ENCODE measurements at regions not wholly inside any gene's neighbourhood (a gene's known extent, or its start where the extent isn't known, plus 50 kb on each side); places are given as distances from the start of the nearest gene placed in this dataset.

GRCh38 chr12:126998747-126999285 lies 1268.2 kb upstream of the TMEM132C start:
- no peak for TF ChIP-seq TEAD4 (IDR thresholded peaks at IDR 0.05)
- no peak for TF ChIP-seq NFIC (IDR thresholded peaks at IDR 0.05)
- TF ChIP-seq TAF1 (IDR thresholded peaks at IDR 0.05; ENCODE audit: low read depth): no peak
- TF ChIP-seq ZBTB7A (IDR thresholded peaks at IDR 0.05; ENCODE audit: low read depth): no peak
- TF ChIP-seq RAD21 (IDR thresholded peaks at IDR 0.05; ENCODE audit: low read depth): no peak
- TF ChIP-seq CEBPB (IDR thresholded peaks at IDR 0.05): no peak
- no peak for TF ChIP-seq EP300 (IDR thresholded peaks at IDR 0.05; ENCODE audit: borderline replicate concordance)
- no peak for TF ChIP-seq CREB1 (IDR thresholded peaks at IDR 0.05; ENCODE audit: low read depth)
- TF ChIP-seq EGR1 (IDR thresholded peaks at IDR 0.05): no peak
- TF ChIP-seq FOXM1 (IDR thresholded peaks at IDR 0.05; ENCODE audit: borderline replicate concordance, low read depth): no peak
- TF ChIP-seq REST (IDR thresholded peaks at IDR 0.05; ENCODE audit: low read depth): no peak
- no peak for TF ChIP-seq YY1 (IDR thresholded peaks at IDR 0.05; ENCODE audit: low read depth)
- TF ChIP-seq TCF12 (IDR thresholded peaks at IDR 0.05; ENCODE audit: low read depth): no peak
- no peak for TF ChIP-seq USF1 (IDR thresholded peaks at IDR 0.05)

GRCh38 chr12:126999352-126999751 lies 1267.6 kb upstream of the TMEM132C start:
- TF ChIP-seq CEBPB (IDR thresholded peaks at IDR 0.05): no peak
- no peak for TF ChIP-seq TAF1 (IDR thresholded peaks at IDR 0.05; ENCODE audit: low read depth)
- no peak for TF ChIP-seq FOXM1 (IDR thresholded peaks at IDR 0.05; ENCODE audit: borderline replicate concordance, low read depth)
- no peak for TF ChIP-seq RAD21 (IDR thresholded peaks at IDR 0.05; ENCODE audit: low read depth)
- TF ChIP-seq EGR1 (IDR thresholded peaks at IDR 0.05): no peak
- no peak for TF ChIP-seq YY1 (IDR thresholded peaks at IDR 0.05; ENCODE audit: low read depth)
- no peak for TF ChIP-seq TEAD4 (IDR thresholded peaks at IDR 0.05)
- no peak for TF ChIP-seq CREB1 (IDR thresholded peaks at IDR 0.05; ENCODE audit: low read depth)
- TF ChIP-seq USF1 (IDR thresholded peaks at IDR 0.05): no peak
- no peak for TF ChIP-seq EP300 (IDR thresholded peaks at IDR 0.05; ENCODE audit: borderline replicate concordance)
- TF ChIP-seq MAX (IDR thresholded peaks at IDR 0.05): no peak
- TF ChIP-seq NFIC (IDR thresholded peaks at IDR 0.05): no peak
- TF ChIP-seq ZBTB7A (IDR thresholded peaks at IDR 0.05; ENCODE audit: low read depth): no peak
- TF ChIP-seq REST (IDR thresholded peaks at IDR 0.05; ENCODE audit: low read depth): no peak
- TF ChIP-seq TCF12 (IDR thresholded peaks at IDR 0.05; ENCODE audit: low read depth): no peak

GRCh38 chr12:127005406-127005805 lies 1261.6 kb upstream of the TMEM132C start:
- TF ChIP-seq RAD21 (IDR thresholded peaks at IDR 0.05; ENCODE audit: low read depth) (no peak), EP300 (IDR thresholded peaks at IDR 0.05; ENCODE audit: borderline replicate concordance) (no peak), CREB1 (IDR thresholded peaks at IDR 0.05; ENCODE audit: low read depth) (no peak), ZBTB7A (IDR thresholded peaks at IDR 0.05; ENCODE audit: low read depth) (no peak), YY1 (IDR thresholded peaks at IDR 0.05; ENCODE audit: low read depth) (no peak), EGR1 (IDR thresholded peaks at IDR 0.05) (no peak), CEBPB (IDR thresholded peaks at IDR 0.05) (no peak), REST (IDR thresholded peaks at IDR 0.05; ENCODE audit: low read depth) (no peak)

GRCh38 chr12:127006972-127007371 lies 1260.0 kb upstream of the TMEM132C start:
- no peak for TF ChIP-seq EGR1 (IDR thresholded peaks at IDR 0.05)
- no peak for TF ChIP-seq EP300 (IDR thresholded peaks at IDR 0.05; ENCODE audit: borderline replicate concordance)
- no peak for TF ChIP-seq TCF12 (IDR thresholded peaks at IDR 0.05; ENCODE audit: low read depth)
- no peak for TF ChIP-seq CEBPB (IDR thresholded peaks at IDR 0.05)
- TF ChIP-seq CREB1 (IDR thresholded peaks at IDR 0.05; ENCODE audit: low read depth): no peak
- TF ChIP-seq FOXM1 (IDR thresholded peaks at IDR 0.05; ENCODE audit: borderline replicate concordance, low read depth): no peak
- no peak for TF ChIP-seq USF1 (IDR thresholded peaks at IDR 0.05)
- TF ChIP-seq NFIC (IDR thresholded peaks at IDR 0.05): no peak
